Fibroblast of upper back skin (primary cell): ENCODE measurements at regions not wholly inside any gene's neighbourhood (a gene's known extent, or its start where the extent isn't known, plus 50 kb on each side); places are given as distances from the start of the nearest gene placed in this dataset.
"Not testable (repeated sequence)": the region's sequence is repeated elsewhere in the genome, so short reads cannot be mapped to it uniquely, and the experiment has no call there.

ENCODE experiments used
- DNase-seq: peaks from one replicate; pipeline ENCODE4 v3.0.0-alpha.2; 2013

GRCh38 chr5:99694884-99695283, 766.1 kb upstream of the CHD1 start:
- no peak for DNase-seq

GRCh38 chr5:99686538-99686937, 757.7 kb upstream of the CHD1 start:
- no peak for DNase-seq

DNA sequence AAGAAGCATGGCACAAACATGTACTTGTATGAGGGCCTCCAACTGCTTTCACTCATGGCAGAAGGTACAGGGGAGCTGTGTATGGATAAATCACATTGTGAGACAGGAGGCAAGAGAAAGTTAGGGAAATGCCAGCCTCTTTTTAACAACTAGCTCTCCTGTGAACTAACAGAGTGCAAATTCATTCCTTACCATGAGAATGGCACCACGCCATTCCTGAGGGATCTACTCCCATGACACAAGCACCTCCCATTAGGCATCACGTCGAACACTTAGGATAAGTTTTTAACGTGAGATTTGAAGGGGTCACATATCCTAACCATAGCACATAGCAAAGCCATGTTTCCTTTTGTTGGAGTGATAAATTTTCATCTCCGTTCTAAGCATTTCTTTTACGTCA, 747.2 kb upstream of the CHD1 start:
- DNase-seq = no peak

GRCh38 chr5:99674101-99674500, 745.3 kb upstream of the CHD1 start:
- DNase-seq = no peak

- no peak for DNase-seq
Observed at GRCh38 chr5:99664972-99665371, 736.2 kb upstream of the CHD1 start.

DNA sequence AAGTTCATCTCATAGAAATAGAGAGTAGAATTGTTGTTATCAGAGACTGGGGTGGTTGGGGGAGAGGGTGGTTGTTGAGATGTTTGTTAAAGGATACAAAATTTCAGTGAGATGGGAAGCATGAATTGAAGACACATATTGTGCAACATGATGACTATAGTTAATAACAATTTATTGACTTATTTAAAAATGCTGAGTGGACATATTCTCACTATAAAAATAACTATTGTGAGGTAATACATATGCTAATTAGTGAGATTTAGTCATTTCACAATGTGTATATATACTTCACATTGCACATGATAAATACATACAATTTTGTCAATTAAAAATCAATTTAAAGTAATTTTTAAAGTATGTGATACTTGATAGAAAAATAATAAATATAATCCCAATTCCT, 722.5 kb upstream of the CHD1 start:
- DNase-seq = no peak

DNA sequence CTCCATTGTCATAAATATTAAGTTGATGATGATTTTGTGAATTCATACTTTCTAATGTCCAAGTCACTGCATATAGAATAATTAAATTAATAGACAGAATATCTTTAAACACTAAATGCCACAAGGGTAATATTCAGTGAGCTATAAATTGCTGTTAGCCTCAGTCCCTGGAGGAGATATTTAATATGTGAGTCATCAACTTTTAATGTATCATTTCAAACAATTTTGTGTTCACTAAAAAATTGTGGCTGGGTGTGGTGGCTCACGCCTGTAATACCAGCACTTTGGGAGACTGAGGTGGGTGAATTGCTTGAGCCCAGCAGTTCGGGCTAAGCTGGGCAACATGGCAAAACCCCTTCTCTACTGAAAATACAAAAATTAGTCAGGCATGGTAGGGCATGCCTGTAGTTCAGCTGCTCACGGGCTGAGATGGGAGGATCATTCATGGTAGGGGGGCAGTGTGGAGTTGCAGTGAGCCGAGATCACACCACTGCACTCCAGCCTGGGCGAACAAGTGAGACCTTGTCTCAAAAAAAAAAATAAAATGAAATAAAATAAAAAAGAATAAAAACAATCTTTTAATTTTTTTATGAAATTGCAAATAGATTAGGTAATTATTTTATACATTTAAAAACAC, 717.3 kb upstream of the CHD1 start:
- DNase-seq = no peak

DNA sequence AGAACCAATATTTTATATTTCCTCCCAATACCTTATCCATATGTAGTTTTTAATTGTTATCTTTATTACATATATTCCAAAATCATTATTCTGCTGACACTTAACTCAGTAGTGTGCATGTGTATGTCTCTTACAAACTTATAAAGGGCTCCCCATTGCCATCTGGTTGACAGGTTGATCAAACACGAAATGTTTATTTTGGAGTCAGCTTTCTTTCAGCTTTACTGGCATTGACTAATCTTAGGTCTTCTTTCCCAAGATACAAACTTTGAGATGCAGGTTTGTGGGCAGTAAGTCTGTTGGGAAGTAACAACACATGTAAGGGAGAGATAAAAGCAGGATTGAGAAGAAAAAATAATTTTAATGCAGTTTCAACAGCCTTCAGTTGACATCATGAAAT, 716.0 kb upstream of the CHD1 start:
- no peak for DNase-seq

GRCh38 chr5:99640646-99641045, 711.8 kb upstream of the CHD1 start:
- DNase-seq = no peak

DNA sequence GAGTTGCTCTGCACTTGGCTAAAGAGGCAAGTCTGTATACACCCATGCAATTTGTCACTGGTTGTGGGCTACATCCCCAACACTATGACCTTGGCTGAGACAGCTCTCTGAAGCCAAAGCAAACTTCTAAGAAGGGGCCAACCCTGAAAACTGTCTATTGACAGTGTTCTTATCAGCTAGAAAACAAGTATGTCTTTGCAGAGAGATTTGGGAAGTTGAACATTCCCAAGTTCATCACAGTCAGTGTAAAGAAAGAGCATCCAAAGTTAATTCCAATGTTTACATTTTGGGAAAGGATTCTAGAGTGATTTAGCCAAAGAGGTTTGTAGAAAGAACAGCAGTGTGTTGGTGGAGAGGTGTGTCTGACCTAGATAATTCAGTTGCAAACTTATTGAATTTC, 711.1 kb upstream of the CHD1 start:
- DNase-seq = no peak

GRCh38 chr5:99636663-99637062, 707.9 kb upstream of the CHD1 start:
- DNase-seq = no peak

DNA sequence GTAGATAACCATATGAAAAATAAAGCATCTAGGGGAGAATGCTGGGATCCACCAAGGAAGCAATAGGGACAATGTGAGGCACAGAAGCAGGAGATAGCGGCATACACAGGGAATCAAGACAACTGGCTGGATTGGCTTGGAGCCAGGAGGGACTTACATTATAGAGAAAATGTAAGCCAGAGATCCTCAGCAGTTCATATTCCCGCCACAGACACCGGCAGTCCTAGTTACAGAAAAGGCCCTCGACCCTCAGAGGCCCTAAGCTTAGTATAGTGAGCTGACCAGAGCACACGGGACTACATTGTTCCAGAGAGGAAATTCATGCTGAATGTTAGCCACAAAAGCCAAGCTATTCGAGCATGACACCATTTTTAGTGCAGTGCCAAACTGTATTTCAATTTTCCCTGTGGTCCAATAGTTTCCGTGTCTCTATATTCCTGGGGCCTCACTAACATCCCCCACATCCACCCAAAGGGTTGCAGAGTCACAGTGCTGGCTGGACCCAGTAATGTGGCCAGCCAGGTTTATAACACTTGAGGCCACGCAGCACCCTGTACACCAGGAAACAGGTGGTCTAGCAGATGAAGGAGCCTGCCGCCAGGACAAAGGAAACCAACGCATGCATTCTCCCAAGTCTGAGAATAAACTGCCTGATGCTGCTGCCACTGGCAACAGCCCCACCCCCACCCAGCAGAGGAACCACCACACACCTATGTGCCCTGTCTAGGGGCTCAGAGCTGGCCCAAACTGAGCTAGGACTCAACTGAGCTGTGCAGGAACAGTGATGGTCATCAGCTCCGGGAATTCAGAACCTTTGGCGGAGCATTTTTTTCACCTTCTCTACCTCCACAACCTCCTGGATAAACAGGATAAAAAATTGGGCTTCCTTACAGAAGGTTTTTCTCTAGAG, 693.2 kb upstream of the CHD1 start:
- DNase-seq = no peak

- DNase-seq = no peak
Observed at GRCh38 chr5:99617335-99617734, 688.5 kb upstream of the CHD1 start.

DNA sequence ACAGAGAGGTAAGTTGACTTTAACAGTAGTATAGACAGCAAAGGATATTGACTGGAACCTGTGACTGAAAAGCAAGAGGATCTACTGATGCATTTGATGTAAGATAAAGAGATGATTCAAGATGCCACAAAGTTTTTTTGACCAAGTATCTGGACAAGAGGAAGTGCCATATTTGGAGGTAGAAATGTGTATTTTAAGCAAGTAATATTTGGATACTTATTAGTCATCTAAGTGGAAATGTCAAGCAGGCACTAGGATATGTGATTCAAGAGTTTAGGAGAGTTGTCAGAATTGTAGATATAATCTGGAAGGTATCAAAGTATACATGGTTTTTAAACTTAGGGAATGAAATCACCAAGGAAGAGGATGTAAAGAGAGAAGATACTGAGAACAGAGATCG, 686.1 kb upstream of the CHD1 start:
- DNase-seq = no peak

DNA sequence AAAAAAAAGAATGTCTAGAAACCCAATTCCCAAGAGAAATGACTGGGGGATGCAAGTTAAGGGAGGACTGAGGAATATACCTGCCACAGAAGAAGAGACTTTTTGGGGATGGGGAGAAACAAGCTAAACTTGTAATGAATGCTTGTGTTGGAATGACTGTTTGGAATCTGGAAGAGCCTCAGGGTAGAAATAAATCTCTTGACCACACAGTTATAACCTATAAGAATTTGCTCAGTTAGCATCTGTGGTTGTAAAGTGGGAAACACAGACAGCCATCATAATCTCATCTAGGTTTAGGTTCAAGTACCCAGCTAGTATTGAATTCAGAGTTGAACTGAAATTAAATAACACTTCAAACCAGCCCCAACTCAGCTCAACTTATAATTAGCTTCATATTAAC, 678.3 kb upstream of the CHD1 start:
- DNase-seq = no peak

GRCh38 chr5:99605904-99606303, 677.1 kb upstream of the CHD1 start:
- no peak for DNase-seq

GRCh38 chr5:99600952-99601351, 672.1 kb upstream of the CHD1 start:
- DNase-seq = no peak

GRCh38 chr5:99590806-99591205, 662.0 kb upstream of the CHD1 start:
- DNase-seq = no peak

DNA sequence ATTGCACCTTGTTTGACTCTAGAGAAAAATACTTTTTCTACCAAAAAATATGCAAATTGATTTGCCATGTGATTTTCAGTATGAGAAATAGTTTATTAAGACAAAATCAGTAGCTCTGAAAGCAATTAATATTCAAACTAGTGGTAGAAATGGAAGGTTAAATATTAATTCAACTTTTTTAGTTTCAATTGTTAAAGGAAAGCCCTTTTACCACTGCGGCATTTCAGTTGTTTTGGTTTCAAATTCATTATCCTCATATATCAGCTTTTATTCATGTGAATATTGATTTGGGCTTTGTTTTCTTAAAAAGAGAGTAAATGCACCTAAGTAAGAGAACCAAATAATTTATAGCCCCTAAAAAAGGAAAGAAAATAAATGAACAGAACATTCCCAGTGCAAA, 660.6 kb upstream of the CHD1 start:
- no peak for DNase-seq

GRCh38 chr5:99587983-99588382, 659.2 kb upstream of the CHD1 start:
- DNase-seq = no peak

- DNase-seq = no peak
Observed at GRCh38 chr5:99586878-99587277, 658.1 kb upstream of the CHD1 start.

DNA sequence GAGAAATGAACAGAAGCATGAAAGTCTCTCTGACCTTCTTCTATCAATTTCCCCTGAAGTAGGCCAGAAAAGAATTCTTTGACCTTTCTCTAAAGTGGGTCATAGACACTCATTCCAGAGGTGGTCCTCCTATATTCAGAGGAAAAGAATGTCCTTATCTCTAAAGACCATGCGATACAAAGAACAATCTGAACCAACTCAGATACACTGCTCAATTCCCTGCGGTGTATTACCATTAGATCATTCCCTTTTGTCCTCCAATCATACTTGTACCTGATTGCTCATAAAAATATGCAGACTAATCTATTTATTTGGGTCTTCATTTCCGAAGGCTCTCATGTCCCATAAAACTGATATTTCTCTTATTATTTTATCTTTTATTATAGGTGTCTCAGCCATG, 652.4 kb upstream of the CHD1 start:
- not testable (repeated sequence) for DNase-seq

GRCh38 chr5:99562937-99563627, 634.3 kb upstream of the CHD1 start:
- not testable (repeated sequence) for DNase-seq

GRCh38 chr5:99553211-99553810, 624.5 kb upstream of the CHD1 start:
- no peak for DNase-seq
